NCI-H748 (cell line): ENCODE measurements at regions not wholly inside any gene's neighbourhood (a gene's known extent, or its start where the extent isn't known, plus 50 kb on each side); places are given as distances from the start of the nearest gene placed in this dataset.
"Not testable (repeated sequence)": the region's sequence is repeated elsewhere in the genome, so short reads cannot be mapped to it uniquely, and the experiment has no call there.

Source experiments
- DNase-seq: peaks from one replicate; lab custom pipeline; 2025; ENCODE audit not compliant: unreplicated experiment; lab: John Stamatoyannopoulos, UW

DNA sequence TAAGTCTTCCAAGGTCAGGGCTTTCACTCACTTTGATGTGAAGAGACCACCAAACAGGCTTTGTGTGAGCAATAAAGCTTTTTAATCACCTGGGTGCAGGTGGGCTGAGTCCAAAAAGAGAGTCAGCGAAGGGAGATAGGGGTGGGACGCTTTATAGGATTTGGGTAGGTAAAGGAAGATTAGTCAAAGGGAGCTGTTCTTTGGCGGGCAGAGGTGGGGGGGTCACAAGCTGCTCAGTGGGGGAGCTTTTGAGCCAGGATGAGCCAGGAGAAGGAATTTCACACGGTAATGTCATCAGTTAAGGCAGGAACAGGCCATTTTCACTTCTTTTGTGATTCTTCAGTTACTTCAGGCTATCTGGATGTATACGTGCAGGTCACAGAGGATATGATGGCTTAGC, 553.8 kb downstream of the ADGRL2 start:
- DNase-seq: not testable (repeated sequence)

DNA sequence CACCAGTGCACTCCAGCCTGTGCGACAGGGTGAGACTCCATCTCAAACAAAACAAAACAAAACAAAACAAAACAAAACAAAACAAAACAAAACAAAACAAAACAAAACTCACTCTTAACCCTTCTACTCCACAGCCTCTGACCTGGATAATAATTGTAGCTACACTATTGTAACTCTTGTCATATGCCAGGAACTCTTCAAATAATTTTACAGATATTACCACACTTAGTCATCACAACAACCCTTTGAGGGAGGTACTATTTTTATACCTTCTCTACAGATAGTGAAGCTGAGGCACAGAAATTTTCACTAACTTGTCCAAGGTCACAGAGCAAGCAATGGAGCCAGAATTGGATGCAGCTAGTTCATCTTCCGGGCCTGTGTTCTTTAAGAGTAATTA, 547.8 kb downstream of the ADGRL2 start:
- DNase-seq: no peak

GRCh38 chr1:82346141-82346540, 545.4 kb downstream of the ADGRL2 start:
- DNase-seq: no peak

DNA sequence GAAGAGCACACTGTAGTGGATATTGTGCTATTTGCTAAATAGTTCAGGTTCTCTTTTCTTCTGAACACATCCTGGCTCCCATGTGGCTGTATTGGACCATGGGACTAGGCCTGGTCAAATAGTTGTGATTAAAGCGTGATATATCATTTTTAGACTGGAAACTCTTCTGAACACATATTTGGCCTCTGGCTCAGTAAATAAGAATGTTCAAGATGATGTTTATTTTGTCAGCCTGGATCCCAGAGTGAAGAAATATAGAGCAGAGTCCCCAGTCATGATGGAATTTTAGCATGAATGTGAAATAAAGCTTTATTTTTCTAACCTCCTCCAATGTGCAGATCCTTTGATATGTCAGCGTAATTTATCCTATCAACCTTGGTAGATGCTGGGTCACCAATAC, 542.6 kb downstream of the ADGRL2 start:
- no peak for DNase-seq

DNA sequence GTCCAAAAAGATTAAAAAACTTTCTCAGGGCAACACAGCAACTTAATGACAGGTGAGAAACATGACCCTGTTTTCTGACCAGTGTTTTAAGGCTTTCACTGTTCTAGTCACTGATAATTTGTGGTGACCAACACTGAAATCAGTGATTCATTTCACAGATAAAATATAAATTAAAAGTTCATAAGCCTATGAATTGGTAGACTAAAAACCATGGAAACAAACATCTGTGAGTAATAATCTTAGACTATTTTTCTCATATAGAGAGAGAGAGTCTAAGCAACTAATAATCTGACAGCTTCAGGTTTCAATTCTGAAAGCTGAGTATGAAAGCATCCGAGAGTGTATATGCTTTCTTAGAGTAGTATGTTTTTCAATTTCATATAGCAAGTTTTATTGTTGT, 536.9 kb downstream of the ADGRL2 start:
- no peak for DNase-seq

- no peak for DNase-seq
Measured at GRCh38 chr1:82330330-82330729, 529.6 kb downstream of the ADGRL2 start.

GRCh38 chr1:82329226-82329625, 528.5 kb downstream of the ADGRL2 start:
- peak; percentile 32 for DNase-seq

DNA sequence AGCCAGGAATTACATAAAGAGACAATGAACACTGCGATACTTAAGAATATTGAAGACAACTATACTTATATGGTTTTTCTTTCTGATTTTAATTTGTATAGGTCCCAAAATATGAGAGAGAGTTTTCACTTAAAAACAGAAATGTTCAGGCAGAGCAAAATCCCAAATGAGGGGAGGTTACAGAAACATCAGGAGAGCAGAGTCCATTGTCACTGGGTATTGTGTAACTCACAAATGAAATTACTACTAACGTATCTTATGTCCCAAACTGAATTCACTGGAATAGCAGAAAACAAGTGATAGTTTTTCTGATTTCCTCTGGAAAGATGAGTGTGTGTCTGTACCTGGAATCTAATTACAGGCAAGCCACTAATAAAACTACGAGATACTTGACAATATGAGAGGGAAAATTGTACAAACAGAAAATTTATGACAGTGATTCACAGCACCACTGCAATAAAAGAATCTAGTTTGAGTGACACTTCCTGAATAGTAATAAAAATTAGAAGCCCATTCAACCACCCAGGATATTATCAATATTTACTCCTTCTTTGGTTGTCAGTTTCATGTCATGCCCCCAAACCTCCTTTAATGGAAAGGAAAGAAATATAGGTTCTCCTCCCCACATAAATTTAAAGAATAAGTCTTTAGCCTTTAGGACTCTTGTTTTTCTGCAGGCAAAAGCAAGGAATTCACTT, 522.6 kb downstream of the ADGRL2 start:
- DNase-seq: peak; percentile 50

GRCh38 chr1:82321794-82322193, 521.1 kb downstream of the ADGRL2 start:
- DNase-seq: no peak

- DNase-seq: no peak
Measured at GRCh38 chr1:82319546-82319945, 518.8 kb downstream of the ADGRL2 start.

GRCh38 chr1:82318921-82319320, 518.2 kb downstream of the ADGRL2 start:
- DNase-seq: no peak

GRCh38 chr1:82318265-82318664, 517.5 kb downstream of the ADGRL2 start:
- no peak for DNase-seq

- no peak for DNase-seq
Measured at GRCh38 chr1:82317671-82318070, 516.9 kb downstream of the ADGRL2 start.

DNA sequence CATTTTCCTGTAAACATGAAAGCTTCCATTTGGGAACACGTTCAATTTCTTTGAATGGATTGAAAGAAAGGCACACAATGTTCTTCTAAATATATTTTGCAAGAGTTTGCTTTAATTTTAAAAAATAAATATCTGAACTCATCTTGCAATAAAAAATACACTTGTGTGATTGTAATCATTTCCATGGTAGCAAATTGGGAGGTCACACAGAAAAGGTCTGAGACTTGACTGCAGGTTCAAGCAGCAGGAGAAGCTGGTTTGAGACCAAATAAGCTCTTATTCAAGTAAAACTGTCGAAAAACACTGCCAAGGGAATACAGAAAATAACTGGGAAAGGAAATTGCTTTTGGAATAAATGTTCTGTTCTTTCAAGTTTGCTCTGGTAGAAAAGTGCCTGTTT, 498.9 kb downstream of the ADGRL2 start:
- DNase-seq: no peak

DNA sequence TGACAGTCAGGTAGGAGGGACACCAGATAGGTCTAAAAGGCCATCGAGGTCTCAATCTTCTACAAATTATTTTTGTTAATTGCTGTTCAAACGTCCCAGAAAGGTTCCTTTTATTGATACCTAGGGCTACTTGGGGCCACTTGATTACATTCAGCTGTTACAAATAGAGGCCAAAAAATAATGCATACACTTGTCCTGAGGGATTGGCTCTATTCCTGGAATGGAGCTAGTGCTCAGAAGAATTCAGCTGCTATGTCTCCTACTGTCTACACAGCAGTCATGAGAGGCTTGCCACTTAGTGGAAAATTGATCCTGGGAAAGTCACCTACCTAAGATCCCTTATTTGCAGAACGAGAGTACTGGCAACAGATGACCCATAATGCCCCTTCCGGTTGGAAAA, 498.3 kb downstream of the ADGRL2 start:
- DNase-seq: no peak

GRCh38 chr1:82297139-82297896, 496.6 kb downstream of the ADGRL2 start:
- no peak for DNase-seq

DNA sequence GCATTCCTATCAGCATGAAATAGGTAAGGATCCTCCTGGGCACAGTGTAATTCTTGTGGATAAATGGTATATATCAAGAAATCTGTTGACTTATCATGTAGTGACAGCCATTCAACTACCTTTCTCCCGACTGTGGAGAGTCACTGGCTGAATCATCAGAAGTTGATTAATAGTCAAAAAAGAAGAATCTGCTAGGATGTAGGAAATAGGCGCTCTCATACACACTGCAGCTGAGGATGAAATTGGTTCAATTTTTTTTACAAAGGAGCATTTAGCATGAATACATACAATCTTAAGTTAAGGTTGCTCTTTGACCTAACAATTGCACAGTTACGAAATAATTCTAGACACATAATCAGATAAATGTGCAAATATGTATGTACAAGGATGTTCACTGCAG, 486.8 kb downstream of the ADGRL2 start:
- DNase-seq: no peak

GRCh38 chr1:82284213-82284612, 483.5 kb downstream of the ADGRL2 start:
- DNase-seq: no peak

DNA sequence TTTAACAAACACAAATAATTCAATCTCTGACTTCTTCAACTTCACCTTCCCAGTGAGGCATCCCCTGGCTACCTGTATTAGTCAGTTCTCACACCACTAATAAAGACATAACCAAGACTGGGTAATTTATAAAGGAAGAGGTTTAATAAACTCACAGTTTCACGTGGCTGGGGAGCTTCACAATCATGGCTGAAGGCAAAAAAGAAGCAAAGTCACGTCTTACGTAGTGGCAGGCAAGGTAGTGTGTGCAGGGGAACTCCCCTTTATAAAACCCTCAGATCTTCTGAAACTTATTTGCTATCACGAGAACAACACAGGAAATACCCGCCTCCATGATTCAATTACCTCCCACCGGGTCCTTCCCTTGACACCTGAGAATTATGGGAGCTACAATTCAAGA, 478.5 kb downstream of the ADGRL2 start:
- no peak for DNase-seq

DNA sequence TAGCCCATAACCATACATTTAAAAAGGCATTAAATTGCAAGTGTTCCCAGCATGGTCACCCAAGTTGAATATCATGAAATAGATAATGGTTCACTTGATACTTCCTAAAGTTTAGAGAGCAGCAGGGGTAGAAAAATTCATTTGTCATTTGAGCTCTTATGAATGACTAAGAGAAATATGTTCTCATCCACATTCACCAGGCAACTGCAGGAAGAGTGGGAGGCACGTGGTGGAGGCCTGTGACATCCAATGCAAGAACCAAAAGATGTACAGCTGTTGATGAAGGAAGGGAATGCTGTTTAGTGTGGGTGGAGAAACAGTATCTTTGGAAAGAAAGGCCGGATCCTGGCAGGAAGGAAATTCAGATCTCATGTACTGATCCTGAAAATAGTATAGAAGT, 473.1 kb downstream of the ADGRL2 start:
- DNase-seq: no peak

- no peak for DNase-seq
Measured at GRCh38 chr1:82269431-82269830, 468.7 kb downstream of the ADGRL2 start.

DNA sequence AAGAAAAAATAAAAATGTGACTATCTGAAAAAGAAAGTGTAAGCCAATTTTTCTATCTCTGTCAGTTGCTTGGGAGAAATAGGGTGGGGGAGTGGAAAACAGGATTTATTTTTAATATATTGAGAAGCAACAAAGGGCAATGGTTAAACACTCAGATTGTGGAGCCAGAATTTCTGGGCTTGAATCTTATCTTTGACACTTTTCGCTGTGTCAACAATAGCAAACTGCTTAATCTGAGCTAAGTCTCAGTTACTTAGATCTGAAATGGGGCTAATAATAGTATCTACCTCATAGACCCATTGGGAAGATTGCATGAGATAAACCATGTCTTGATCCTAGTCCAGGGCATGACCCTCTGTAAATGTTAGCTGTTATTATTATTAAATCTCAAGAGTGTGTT, 468.1 kb downstream of the ADGRL2 start:
- no peak for DNase-seq

- DNase-seq: no peak
Measured at GRCh38 chr1:82266351-82266750, 465.6 kb downstream of the ADGRL2 start.
